COLO668 (cell line): ENCODE measurements at regions not wholly inside any gene's neighbourhood (a gene's known extent, or its start where the extent isn't known, plus 50 kb on each side); places are given as distances from the start of the nearest gene placed in this dataset.
"Not testable (repeated sequence)": the region's sequence is repeated elsewhere in the genome, so short reads cannot be mapped to it uniquely, and the experiment has no call there.

ENCODE experiments used
- DNase-seq: peaks from one replicate; lab custom pipeline; 2025; ENCODE audit not compliant: unreplicated experiment; lab: John Stamatoyannopoulos, UW

DNA sequence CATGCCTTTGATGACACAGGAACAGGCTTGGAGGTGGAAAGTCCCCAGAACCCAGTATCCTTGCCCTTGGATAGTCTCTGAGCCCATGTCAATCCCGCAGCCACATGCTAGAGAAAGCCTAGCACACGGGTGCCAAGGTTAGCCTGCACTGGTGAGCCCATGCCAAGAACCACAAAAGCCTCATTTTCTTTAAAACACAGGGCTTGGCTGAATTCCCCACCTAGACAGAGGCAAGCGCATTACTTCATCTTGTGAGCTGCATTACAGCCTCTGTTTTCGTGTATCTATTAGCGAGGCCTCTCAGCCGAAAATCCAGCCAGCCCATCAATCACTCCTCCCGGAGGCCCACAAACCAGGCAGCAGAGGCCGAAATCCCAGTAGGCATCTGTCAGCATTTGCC is 314.9 kb upstream of the AUTS2 start:
- no peak for DNase-seq

DNA sequence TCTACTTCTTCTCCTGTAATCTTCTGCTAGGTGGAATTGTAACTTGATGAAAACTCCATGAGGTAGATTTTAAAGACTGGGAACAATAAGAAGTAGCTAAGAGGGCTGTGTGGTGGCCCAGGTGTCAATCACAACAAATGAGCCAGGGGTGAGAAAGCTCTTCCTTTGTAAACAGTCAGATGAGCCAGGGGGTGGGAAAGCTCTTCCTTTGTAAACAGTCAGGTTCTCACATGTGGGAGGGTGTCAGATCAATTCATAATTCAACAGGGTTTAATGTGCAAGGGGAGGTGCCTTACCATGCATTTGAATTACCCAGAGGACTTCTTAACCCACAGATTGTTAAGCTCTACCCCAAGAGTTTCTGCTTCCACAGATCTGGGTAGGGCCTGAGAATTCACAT is 312.4 kb upstream of the AUTS2 start:
- no peak for DNase-seq

DNA sequence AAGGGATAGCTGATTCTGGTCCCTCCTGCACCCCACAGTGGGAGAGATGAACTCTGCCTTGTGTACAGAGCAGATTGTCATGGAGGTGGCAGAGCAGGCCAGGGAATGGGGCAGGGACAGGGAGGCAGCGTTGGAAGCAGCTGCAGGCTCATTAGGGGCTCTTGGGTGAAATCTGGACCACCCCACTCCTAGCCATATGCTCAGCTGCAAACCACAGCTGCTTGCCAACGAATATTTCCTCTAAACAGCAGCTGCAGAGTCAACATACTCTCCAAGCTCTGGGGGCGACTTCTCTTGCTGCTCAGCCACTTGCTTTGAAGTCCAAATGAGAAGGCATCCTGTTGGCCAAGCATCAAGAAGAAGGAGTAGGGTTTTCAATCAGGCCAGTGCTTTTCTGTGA is 302.3 kb upstream of the AUTS2 start:
- DNase-seq = no peak

DNA sequence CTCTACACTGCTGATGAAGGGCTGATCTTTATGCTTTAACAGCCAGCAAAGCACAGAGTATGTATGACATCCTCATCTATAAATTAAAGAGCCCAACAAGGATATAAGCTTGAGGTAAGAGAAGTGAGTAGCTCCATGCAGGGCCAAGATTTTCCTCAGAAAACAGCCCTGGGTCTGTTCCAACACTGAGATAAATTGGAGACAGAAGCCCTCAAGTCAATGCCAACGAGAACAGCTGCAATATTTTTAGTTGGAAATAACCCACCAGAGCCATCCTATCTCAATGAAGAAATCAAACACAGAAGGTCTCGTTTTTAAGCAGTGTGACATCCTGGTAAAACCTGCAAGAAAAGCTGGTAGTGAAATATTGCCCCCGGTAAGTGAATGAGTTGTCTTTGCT is 297.0 kb upstream of the AUTS2 start:
- no peak for DNase-seq

DNA sequence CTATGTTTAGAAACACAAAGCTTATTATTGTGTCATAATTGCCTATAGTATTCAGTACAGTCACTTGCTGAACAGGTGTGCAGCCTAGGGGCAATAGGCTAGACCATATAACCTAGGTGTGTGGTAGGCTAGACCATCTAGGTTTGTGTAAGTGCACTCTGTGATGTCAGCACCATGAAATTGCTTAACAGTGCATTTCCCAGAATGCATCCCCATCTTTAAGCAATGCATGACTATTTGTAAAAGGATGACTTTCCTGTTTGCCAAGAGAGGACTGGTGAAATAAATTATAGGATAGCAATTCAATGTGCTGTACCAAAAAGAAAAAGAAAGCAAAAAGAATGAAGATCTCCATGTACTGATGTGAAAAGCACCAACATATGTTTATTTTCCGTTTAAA is 288.7 kb upstream of the AUTS2 start:
- DNase-seq = no peak

DNA sequence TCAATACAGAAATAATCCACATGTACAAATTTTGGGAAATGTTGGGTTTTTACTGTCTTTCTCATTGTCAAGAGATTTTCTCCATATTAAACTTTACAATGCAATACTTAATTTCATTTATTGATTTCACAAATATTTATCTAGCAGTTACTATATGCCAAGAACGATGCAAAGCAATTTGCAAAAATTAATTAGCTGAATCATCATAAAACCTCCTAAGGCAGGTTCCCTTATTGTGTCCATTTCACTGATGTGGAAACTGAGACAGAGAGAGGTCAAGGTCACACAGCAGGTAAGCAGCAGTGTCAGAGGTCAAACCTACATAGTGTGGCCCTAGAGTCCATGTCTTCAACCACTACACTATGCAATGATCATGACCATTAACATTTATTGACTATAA is 286.8 kb upstream of the AUTS2 start:
- DNase-seq = no peak

DNA sequence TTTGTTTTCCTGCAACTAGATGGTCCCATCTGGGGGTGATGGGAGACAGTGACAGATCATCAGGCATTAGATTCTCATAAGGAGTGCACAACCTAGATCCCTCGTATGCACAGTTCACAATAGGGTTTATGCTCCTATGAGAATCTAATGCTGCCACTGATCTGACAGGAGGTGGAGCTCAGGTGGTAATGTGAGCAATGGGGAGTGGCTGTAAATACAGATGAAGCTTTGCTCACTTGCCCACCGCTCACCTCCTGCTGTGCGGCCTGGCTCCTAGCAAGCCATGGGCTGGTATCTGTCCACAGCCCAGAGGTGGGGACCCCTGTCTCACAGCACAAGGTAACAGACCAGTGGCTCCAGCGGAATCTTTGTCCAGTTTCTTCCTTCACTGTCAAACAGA is 284.4 kb upstream of the AUTS2 start:
- not testable (repeated sequence) for DNase-seq

DNA sequence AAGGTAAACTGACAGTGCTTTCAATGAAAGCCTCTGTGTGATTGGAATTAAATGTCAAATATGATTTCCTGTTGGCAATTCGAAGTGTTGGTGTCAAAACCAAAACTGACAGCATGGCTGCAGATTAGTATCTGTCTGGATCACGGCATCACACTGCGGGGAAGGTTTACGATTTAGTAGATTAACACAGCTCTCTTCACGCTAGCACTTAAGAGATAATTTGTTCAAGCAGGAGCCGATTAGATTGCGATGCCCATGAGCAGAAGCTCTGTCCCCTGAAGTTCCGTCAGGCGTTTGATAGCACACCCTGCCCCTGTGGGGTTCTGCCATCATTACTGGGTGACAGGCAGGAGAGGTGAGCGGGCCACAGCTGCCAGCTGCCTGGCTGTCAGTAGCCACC is 279.5 kb upstream of the AUTS2 start:
- DNase-seq = no peak

DNA sequence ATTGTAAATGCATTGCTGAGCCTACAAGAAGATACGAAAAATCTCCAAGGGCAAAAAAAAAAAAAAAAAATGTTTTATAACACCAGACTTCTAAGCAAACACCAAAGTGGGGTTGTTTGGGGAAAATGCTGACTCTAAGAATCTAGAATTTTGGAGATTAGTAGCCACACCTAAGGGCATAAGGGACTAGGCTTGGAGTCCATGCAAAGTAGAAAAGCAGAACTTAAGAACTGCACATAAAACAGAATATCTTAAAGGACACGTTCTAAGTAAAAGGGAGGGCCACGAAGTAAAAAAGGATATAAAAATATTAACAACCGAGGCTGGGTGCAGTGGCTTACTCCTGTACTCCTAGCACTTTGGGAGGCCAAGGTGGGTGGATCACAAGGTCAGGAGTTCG is 269.8 kb upstream of the AUTS2 start:
- no peak for DNase-seq

DNA sequence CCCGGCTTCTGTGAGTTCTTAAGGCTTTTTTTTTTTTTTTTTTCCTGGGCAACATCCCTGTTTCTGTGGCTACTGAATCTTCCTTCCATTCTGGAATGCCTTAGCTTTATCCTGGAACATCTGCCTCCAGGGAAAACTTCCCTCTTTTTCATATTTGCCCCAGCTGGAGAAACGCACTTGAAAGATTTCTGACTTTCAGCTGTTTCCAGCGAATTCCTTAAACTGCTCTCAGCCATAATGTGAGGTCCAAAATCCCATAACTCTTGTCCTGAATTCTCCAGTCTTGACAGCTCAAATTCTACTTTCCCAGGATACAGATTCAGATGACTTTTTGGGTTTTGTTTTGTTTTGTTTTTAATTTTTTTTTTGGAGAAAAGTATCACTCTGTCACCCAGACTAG is 263.6 kb upstream of the AUTS2 start:
- no peak for DNase-seq

DNA sequence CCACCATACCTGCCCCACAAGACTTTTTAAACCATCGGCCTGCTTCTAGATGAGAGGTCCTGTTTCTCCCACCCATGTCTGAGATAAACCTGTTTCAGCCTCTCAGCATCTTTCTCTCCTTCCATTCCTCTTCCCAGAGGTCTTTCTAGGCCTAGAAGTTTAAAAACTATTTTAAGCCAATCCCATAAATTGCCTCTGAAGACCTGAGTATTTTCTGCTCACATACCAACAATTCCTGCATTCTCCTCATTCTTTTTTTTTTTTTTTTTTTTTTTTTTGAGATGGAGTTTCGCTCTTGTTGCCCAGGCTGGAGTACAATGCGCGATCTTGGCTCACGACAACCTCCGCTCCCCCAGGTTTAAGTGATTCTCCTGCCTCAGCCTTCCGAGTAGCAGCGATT is 262.9 kb upstream of the AUTS2 start:
- no peak for DNase-seq

DNA sequence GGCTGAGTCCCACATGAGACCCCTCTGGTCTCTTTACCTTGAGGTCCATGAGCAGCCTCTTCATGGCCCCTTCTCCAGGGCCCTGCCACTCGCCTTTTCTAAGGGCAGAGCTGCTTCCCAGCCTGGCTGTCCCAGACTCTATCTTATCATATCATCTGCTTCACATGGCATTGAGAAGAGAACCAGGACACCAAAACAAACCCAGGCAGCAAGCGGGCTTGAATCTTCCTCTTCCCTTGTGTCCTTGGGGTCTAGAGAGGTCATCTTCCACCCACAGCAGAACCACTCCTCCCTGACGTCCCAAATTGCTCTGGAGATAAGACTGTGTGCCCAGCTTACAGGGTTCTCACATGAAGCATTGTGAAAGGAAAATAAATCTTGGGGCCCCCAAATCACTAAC is 261.3 kb upstream of the AUTS2 start:
- no peak for DNase-seq

DNA sequence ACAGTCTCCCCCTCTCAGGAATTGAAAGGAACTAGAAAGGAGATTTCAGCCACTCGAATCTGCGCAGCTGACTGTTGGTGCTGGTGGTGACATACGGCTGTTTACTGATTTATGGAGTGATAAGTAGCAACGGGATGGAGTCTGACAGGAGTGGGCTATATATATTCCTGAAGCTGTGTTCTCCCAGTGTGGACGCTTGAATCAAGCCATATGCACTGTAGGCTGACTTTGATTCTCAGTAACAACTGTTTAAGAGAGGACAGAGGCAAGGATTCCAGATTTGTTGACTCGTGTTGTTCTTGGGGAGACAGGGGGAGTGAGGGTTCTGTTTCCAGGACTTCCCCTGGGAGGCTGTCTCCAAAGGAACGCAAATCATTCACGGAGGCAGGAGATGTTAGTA is 260.1 kb upstream of the AUTS2 start:
- no peak for DNase-seq

DNA sequence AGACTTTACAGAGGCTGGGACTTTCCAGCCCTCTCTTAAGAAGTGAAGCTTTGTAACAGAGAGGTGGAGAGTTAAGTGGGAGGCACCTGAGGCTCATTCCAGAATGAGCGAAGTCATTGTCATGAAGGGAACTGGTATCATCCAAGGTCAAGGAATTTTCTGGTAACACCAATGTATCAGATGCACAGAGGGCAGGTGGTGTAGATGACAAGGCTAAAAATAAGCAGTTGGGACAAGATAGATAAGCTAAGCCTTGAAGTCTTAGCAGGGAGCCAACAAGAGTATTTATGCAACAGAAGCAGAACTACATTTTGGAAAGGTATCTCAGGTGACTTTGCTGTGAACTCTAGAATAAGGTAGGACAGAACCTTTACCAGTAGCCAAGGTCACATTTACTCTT is 257.0 kb upstream of the AUTS2 start:
- no peak for DNase-seq

DNA sequence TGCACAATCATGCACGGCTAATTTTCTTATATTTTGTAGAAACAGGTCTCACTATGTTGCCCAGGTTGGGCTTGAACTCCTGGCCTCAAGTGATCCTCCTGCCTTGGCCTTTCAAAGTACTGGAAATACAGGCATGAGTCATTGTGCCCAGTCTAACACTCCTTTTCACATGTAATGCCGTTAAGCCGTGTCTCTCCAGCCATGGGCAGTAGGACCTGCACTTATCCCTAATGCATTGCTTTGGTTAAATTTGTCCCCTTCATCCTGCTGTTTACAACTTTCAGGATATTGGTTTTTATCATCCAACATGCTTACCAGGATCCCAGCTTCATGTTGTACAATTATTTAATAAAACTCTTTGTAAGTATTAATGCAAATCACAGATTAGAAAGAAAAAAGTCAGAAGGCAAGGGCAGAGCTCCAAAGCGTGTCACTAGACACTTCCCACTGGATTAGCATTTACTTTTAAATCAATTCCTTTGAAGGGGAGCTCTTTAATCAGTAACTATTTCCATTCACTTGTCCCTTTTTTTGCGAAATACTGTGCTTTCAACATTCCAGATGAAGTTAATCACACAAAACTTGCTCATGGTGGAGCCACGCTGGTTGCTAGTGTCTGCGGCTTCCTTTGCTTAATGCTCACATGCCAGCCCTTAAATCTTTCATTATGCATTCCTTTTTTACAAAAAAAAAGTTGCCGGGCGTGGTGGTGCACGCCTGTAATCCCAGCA is 256.0 kb upstream of the AUTS2 start:
- no peak for DNase-seq

DNA sequence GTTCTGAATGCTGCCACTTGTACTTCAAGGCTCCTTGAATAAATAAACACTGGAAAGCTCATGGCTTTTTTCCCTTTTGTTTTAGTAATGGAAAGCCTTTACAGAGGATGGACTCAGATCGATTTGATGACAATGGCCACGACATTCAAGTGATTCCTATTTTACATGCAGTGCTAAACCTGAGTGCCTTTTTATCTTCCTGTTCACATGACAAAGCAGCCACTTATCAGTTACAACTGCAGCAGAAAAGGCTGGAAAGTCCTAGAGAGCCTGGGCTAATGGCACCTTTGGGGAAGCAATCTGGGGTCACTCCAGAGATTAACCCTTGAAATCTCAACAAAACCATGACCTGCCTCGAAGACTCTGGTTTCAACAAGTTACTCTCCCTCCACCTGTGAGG is 249.0 kb upstream of the AUTS2 start:
- DNase-seq = no peak

DNA sequence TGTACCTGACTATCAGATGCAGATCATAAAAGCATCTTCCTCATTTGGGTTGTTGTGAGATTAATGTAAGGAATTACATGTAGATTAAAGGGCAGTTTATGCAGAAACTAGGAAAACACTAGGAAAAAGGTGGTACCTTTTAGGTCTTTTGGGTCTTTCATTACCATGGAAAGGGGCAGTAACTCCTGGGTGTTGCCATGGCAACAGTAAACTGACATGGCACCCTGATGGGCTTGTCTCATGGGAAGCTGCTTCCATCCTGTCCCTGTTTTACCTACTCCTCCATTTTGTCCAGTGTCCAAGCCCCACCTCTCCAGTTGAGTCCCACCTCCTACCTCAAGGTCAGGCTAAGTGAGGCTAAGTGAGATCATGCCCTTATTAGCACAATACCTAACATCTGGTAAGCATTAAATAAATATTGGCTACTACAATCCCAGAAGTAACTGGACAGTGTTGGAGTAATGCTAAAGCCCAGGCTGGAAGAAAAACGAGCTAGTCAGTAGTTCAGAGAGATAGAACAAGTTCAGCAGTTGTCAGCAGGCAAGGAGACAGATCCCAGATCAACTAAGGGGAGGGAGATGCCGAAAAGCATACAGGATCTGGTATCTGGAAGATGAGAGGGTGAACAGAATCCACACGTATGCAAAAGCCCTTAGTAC is 240.0 kb upstream of the AUTS2 start:
- DNase-seq = no peak

DNA sequence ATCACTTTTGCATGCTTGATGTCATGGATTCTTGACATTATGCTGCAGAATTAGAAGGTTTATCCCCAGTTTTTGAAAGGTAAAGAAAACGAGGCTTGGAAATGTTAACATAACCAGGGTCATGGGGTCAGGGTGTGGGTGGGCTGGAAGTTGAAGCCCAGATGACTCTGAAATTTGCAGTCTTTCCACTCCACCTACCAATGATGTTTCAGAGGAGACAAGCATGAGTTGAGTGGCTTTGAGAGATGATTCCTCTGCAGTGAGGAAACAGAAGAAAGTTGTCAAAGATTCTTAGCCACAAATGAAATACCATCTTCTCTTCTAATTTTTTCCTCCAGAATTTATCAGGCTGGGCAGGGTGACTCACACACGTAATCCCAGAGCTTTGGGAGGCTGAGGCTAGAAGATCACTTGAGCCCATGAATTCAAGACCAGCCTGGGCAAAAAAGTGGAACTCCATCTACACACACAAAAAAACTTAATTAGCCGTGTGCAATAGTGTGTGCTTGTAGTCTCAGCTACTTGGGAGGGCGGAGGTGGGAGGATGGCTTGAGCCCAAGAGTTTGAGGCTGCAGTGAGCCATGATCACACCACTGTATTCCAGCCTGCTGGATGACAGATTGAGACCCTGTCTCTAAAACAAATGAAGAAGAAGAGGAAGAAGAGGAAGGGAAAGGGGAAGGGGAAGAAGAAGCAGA is 239.1 kb upstream of the AUTS2 start:
- no peak for DNase-seq

DNA sequence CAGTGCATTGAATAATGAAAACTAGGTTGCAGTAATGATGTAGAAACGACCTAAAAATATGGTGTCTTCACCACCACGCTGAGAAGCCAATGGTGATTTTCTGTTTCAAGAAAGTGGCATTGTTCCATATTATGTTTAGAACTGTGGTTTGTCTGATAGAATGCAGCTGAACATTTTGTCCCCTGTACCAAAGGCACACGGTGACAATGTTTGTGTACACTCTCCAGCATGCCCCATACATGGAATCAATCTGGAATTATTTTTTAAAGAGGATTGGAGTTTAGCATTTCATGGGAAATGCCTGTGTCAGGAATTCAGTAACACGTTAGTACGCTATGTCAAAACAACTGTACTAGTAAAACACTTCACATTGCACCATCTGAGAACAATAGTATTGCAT is 237.4 kb upstream of the AUTS2 start:
- no peak for DNase-seq

DNA sequence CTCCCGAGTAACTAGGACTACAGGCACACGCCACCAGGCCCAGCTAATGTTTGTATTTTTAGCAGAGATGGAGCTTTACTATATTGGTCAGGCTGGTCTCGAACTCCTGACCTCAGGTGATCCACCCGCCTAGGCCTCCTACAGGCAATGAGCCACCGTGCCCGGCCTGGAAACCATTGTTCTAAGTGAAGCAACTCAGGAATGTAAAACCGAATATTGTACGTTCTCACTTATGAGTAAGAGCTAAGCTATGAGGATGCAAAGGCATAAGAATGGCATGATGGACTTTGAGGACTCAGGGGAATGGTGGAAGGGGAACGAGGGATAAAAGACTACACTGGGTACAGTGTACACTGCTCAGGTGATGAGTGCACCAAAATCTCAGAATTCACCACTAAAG is 235.1 kb upstream of the AUTS2 start:
- no peak for DNase-seq

DNA sequence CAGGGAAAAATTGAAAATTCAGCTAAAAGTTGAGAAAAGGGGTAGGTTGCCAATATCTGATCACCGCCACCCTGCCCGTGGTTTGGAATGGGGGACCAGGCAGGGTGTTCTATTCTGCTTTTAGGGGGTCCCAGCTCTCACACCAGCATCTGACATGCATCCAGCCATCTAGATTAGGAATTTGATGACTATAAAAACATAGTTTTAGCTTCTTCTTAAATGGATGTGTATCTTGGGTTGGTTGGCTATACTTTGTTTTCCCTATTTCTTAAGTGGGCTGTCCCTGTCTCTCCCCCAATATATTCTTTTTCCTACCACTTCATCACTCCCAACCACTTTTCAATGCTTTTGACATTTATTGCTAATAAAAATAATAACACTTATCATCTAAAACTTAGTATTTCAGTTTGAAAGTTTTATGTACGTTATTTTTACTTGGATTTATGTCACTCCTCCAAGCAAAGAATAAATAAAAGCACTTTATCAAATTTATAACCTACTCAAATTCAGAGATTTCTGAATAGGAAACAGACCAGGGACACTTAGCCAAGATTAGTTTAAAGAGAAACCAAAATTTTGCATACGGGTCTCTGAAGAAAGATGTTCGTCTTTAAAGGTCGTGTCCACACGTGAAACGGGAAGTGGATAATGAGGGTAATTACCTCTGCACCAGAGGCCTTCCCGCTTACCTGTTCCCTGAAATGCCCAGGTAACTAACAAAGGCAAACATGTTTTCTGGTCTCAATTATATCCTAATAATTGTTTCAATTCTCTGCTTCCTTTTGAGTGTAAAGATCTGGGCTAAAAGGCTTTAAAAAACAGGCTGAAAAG is 233.2 kb upstream of the AUTS2 start:
- DNase-seq = no peak
